Transverse colon (tissue), 4 donors: ENCODE measurements at regions not wholly inside any gene's neighbourhood (a gene's known extent, or its start where the extent isn't known, plus 50 kb on each side); places are given as distances from the start of the nearest gene placed in this dataset.

Source experiments
- POLR2AphosphoS5 ChIP-seq, 3 donors: sonication (generic); formaldehyde crosslinking; IDR thresholded peaks; one replicate each; pipeline ENCODE4 v1.6.1; 2016; ENCODE audit warnings: antibody characterized with exemption in 3 of 3
- TF ChIP-seq, protein P1 (sequence below), 5 experiments: fragments of 200-600 bp in 3 of 5; fragments of 450-650 bp in 2 of 5; sonication (generic) in 3 of 5; IDR thresholded peaks; 1 replicate in 2 of 5; 2 replicates in 3 of 5; pipeline ENCODE4 v1.5.1; 2016 to 2017; ENCODE audit warnings: antibody characterized with exemption in 5 of 5, inconsistent platforms in 3 of 5, mild to moderate bottlenecking in 2 of 5, moderate library complexity in 1 of 5

GRCh38 chr5:61771062-61771461 is 439.0 kb downstream of the ZSWIM6 start:
- no peak for TF ChIP-seq POLR2AphosphoS5 (IDR thresholded peaks at IDR 0.05)
- TF ChIP-seq, protein P1, sequence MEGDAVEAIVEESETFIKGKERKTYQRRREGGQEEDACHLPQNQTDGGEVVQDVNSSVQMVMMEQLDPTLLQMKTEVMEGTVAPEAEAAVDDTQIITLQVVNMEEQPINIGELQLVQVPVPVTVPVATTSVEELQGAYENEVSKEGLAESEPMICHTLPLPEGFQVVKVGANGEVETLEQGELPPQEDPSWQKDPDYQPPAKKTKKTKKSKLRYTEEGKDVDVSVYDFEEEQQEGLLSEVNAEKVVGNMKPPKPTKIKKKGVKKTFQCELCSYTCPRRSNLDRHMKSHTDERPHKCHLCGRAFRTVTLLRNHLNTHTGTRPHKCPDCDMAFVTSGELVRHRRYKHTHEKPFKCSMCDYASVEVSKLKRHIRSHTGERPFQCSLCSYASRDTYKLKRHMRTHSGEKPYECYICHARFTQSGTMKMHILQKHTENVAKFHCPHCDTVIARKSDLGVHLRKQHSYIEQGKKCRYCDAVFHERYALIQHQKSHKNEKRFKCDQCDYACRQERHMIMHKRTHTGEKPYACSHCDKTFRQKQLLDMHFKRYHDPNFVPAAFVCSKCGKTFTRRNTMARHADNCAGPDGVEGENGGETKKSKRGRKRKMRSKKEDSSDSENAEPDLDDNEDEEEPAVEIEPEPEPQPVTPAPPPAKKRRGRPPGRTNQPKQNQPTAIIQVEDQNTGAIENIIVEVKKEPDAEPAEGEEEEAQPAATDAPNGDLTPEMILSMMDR (IDR thresholded peaks at IDR 0.05), result no peak
